Breast epithelium (tissue), 4 donors: ENCODE measurements at regions not wholly inside any gene's neighbourhood (a gene's known extent, or its start where the extent isn't known, plus 50 kb on each side); places are given as distances from the start of the nearest gene placed in this dataset.

Experiments used
- DNase-seq, 2 donors: peaks; one replicate each; pipeline ENCODE4 v3.0.0-alpha.2; 2019; ENCODE audit warnings: low spot score in 2 of 2
- H3K27ac ChIP-seq, 2 donors: fragments of 200-600 bp; sonication (generic) in 1 of 2; one replicate each; pipeline ENCODE4 v1.5.1; 2016 to 2019; ENCODE audit warnings: mild to moderate bottlenecking in 1 of 2
- H3K27me3 ChIP-seq, 2 donors: fragments of 200-600 bp; sonication (generic) in 1 of 2; one replicate each; pipeline versions ENCODE4 v1.5.1 to v1.6.0; 2017 to 2019; ENCODE audit warnings: control low read depth in 1 of 2, mild to moderate bottlenecking in 1 of 2
- H3K36me3 ChIP-seq: fragments of 200-600 bp; one replicate; pipeline ENCODE4 v1.5.1; 2019
- H3K4me1 ChIP-seq, 2 donors: fragments of 200-600 bp; sonication (generic); one replicate each; pipeline ENCODE4 v1.5.1; 2016 to 2019; ENCODE audit warnings: control low read depth in 1 of 2
- H3K4me3 ChIP-seq, 3 donors: fragments of 200-600 bp; sonication (generic); 1 replicate in 2 of 3; 2 replicates in 1 of 3; pipeline ENCODE4 v1.5.1; 2016 to 2019; ENCODE audit warnings: mild to moderate bottlenecking in 3 of 3, moderate library complexity in 2 of 3
- H3K9me3 ChIP-seq, 2 donors: fragments of 200-600 bp; sonication (generic) in 1 of 2; one replicate each; pipeline ENCODE4 v1.5.1; 2016 to 2019; ENCODE audit warnings: control low read depth in 1 of 2
- CTCF ChIP-seq, 3 donors: fragments of 450-650 bp; IDR thresholded peaks; one replicate each; pipeline ENCODE4 v1.5.1; 2016 to 2017; ENCODE audit warnings: antibody characterized with exemption in 3 of 3, mild to moderate bottlenecking in 3 of 3, moderate library complexity in 3 of 3
- POLR2A ChIP-seq: fragments of 450-650 bp; IDR thresholded peaks from one replicate; pipeline ENCODE4 v1.6.1; 2016; ENCODE audit warnings: antibody characterized with exemption, mild to moderate bottlenecking, moderate library complexity
- POLR2AphosphoS5 ChIP-seq, 3 donors: sonication (generic); formaldehyde crosslinking; IDR thresholded peaks; one replicate each; pipeline ENCODE4 v1.6.1; 2017; ENCODE audit warnings: antibody characterized with exemption in 3 of 3
- intact Hi-C: fragments of 100-400 bp; cut with DNase I; formaldehyde crosslinking; loops from one replicate; pipeline ENCODE4 v1.15.1; 2023; ENCODE audit warnings: low total_unique reads

- no peaks in the 10 kb centered on the region for H3K4me1 ChIP-seq
- intact Hi-C loops = no loop called here
- no peaks in the 10 kb centered on the region for H3K27me3 ChIP-seq
- DNase-seq = no peak
- TF ChIP-seq POLR2A (no peak), CTCF (IDR thresholded peaks at IDR 0.05) (no peak), POLR2AphosphoS5 (IDR thresholded peaks at IDR 0.05) (no peak)
- no peaks in the 10 kb centered on the region for H3K36me3 ChIP-seq
- H3K27ac ChIP-seq = no peak overlapping the region
- H3K4me3 ChIP-seq = no peak overlapping the region
- no peaks in the 10 kb centered on the region for H3K9me3 ChIP-seq
Measured at GRCh38 chr17:33519692-33520091, 226.6 kb upstream of the ASIC2 start.

GRCh38 chr17:33520426-33521330 is 227.6 kb upstream of the ASIC2 start:
- Histone ChIP-seq H3K36me3 (no peaks in the 10 kb centered on the region), H3K9me3 (no peaks in the 10 kb centered on the region), H3K4me3 (no peak overlapping the region), H3K4me1 (no peaks in the 10 kb centered on the region), H3K27ac (no peak overlapping the region), H3K27me3 (no peaks in the 10 kb centered on the region)
- TF ChIP-seq CTCF (IDR thresholded peaks at IDR 0.05) = peak in 2 of 3 donors; percentile 23 to 53
- no peak for TF ChIP-seq POLR2A
- TF ChIP-seq POLR2AphosphoS5 (IDR thresholded peaks at IDR 0.05) = no peak
- peak in 1 of 2 donors; percentile 60 for DNase-seq
- intact Hi-C loops = no loop called here

- no peak overlapping the region for H3K27ac ChIP-seq
- no peak for DNase-seq
- no peak for TF ChIP-seq POLR2A
- TF ChIP-seq CTCF (IDR thresholded peaks at IDR 0.05) = no peak
- no peak for TF ChIP-seq POLR2AphosphoS5 (IDR thresholded peaks at IDR 0.05)
- no peaks in the 10 kb centered on the region for H3K36me3 ChIP-seq
- no peaks in the 10 kb centered on the region for H3K4me1 ChIP-seq
- H3K9me3 ChIP-seq = peaks cover 0 to 2% of the 10 kb centered on the region in 2 donors
- no peak overlapping the region for H3K4me3 ChIP-seq
- no peaks in the 10 kb centered on the region for H3K27me3 ChIP-seq
- intact Hi-C loops = no loop called here
Measured at GRCh38 chr17:33521784-33522183, 228.7 kb upstream of the ASIC2 start.

GRCh38 chr17:33522623-33523022 is 229.5 kb upstream of the ASIC2 start:
- no peak for DNase-seq
- intact Hi-C loops = no loop called here
- peaks cover 0 to 10% of the 10 kb centered on the region in 2 donors for H3K9me3 ChIP-seq
- H3K4me3 ChIP-seq = no peak overlapping the region
- H3K27ac ChIP-seq = no peak overlapping the region
- no peaks in the 10 kb centered on the region for H3K36me3 ChIP-seq
- no peaks in the 10 kb centered on the region for H3K27me3 ChIP-seq
- TF ChIP-seq CTCF (IDR thresholded peaks at IDR 0.05) (no peak), POLR2AphosphoS5 (IDR thresholded peaks at IDR 0.05) (no peak), POLR2A (no peak)
- H3K4me1 ChIP-seq = no peaks in the 10 kb centered on the region

GRCh38 chr17:33523577-33523981 is 230.5 kb upstream of the ASIC2 start:
- Histone ChIP-seq H3K27ac (no peak overlapping the region), H3K4me3 (no peak overlapping the region), H3K27me3 (no peaks in the 10 kb centered on the region), H3K4me1 (no peaks in the 10 kb centered on the region), H3K36me3 (no peaks in the 10 kb centered on the region), H3K9me3 (peaks cover 0 to 11% of the 10 kb centered on the region in 2 donors)
- intact Hi-C loops = no loop called here
- TF ChIP-seq POLR2A (no peak), POLR2AphosphoS5 (IDR thresholded peaks at IDR 0.05) (no peak), CTCF (IDR thresholded peaks at IDR 0.05) (no peak)
- no peak for DNase-seq
